Astrocyte (in vitro differentiated cells and primary cell): ENCODE measurements at regions not wholly inside any gene's neighbourhood (a gene's known extent, or its start where the extent isn't known, plus 50 kb on each side); places are given as distances from the start of the nearest gene placed in this dataset.

Experiments
- EZH2 ChIP-seq: IDR thresholded peaks from 2 replicates; pipeline ENCODE4 v1.6.1; 2012; ENCODE audit warnings: mild to moderate bottlenecking, low read length, inconsistent platforms; ENCODE audit not compliant: insufficient read depth
- TF ChIP-seq, protein P1 (sequence below): IDR thresholded peaks from 2 replicates; pipeline ENCODE4 v1.5.1; 2011; ENCODE audit warnings: low read depth, mild to moderate bottlenecking, inconsistent platforms, low read length, moderate library complexity; ENCODE audit not compliant: insufficient read depth

DNA sequence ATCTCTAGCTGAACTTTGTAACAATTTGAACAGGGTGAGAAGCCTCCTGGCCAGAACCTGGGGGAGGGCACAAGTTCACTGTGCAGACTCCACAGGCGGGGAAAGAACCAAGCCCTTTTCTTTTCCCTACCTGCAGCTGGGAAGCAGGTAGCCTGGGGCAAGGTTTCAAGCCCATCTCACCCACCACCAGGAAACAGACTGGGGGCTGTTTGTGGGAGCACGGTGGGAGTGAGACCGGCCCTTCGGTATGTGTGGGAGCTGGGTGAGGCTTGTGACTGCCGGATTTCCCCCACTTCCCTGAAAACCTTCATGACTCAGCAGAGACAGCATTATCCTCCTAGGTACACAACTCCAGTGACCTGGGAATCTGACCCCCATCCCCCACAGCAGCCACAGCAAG, 211.7 kb downstream of the ZNF674 start:
- TF ChIP-seq, protein P1, sequence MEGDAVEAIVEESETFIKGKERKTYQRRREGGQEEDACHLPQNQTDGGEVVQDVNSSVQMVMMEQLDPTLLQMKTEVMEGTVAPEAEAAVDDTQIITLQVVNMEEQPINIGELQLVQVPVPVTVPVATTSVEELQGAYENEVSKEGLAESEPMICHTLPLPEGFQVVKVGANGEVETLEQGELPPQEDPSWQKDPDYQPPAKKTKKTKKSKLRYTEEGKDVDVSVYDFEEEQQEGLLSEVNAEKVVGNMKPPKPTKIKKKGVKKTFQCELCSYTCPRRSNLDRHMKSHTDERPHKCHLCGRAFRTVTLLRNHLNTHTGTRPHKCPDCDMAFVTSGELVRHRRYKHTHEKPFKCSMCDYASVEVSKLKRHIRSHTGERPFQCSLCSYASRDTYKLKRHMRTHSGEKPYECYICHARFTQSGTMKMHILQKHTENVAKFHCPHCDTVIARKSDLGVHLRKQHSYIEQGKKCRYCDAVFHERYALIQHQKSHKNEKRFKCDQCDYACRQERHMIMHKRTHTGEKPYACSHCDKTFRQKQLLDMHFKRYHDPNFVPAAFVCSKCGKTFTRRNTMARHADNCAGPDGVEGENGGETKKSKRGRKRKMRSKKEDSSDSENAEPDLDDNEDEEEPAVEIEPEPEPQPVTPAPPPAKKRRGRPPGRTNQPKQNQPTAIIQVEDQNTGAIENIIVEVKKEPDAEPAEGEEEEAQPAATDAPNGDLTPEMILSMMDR: no peak
- TF ChIP-seq EZH2: no peak
